ENCODE measurements at regions not wholly inside any gene's neighbourhood (a gene's known extent, or its start where the extent isn't known, plus 50 kb on each side); places are given as distances from the start of the nearest gene placed in this dataset.
"Not testable (repeated sequence)": the region's sequence is repeated elsewhere in the genome, so short reads cannot be mapped to it uniquely, and the experiment has no call there.

GRCh38 chr9:93890436-93890935 lies 64.7 kb downstream of the BARX1 start:
- Histone ChIP-seq H3K27me3 (no peaks in the 10 kb centered on the region; the same call in 1 of the 2 replicates), H3K4me1 (no peaks in the 10 kb centered on the region), H3K4me3 (ENCODE audit: low read depth, low read length) (no peak overlapping the region), H3K36me3 (no peaks in the 10 kb centered on the region), H3K9me3 (no peaks in the 10 kb centered on the region)
- no peak for TF ChIP-seq CTCF (IDR thresholded peaks at IDR 0.05; ENCODE audit: low read depth, low read length)
- no peak for DNase-seq

GRCh38 chr9:93886911-93887310 lies 68.2 kb downstream of the BARX1 start:
- no peak for DNase-seq
- H3K4me3 ChIP-seq (ENCODE audit: low read depth, low read length), result no peak overlapping the region
- TF ChIP-seq CTCF (IDR thresholded peaks at IDR 0.05; ENCODE audit: low read depth, low read length), result no peak

GRCh38 chr9:93884808-93885207 lies 70.3 kb downstream of the BARX1 start:
- no peaks in the 10 kb centered on the region for H3K36me3 ChIP-seq
- H3K4me3 ChIP-seq (ENCODE audit: low read depth, low read length), result no peak overlapping the region
- H3K4me1 ChIP-seq, result no peaks in the 10 kb centered on the region
- H3K9me3 ChIP-seq, result no peaks in the 10 kb centered on the region
- H3K27me3 ChIP-seq, result no peaks in the 10 kb centered on the region; the same call in 1 of the 2 replicates
- no peak for TF ChIP-seq CTCF (IDR thresholded peaks at IDR 0.05; ENCODE audit: low read depth, low read length)
- no peak for DNase-seq

More at GRCh38 chr9:93886911-93887310, 68.2 kb downstream of the BARX1 start:
- Histone ChIP-seq H3K9me3 (no peaks in the 10 kb centered on the region), H3K4me1 (no peaks in the 10 kb centered on the region), H3K27me3 (no peaks in the 10 kb centered on the region; the same call in 1 of the 2 replicates), H3K36me3 (no peaks in the 10 kb centered on the region)

- not testable (repeated sequence) for H3K9me3 ChIP-seq; H3K4me1 ChIP-seq; H3K27me3 ChIP-seq; DNase-seq; H3K36me3 ChIP-seq; H3K4me3 ChIP-seq (ENCODE audit: low read depth, low read length)
Measured at GRCh38 chr9:93879662-93880407, 75.3 kb downstream of the BARX1 start.

- Histone ChIP-seq H3K9me3 (no peaks in the 10 kb centered on the region), H3K36me3 (no peaks in the 10 kb centered on the region), H3K4me1 (no peaks in the 10 kb centered on the region), H3K4me3 (ENCODE audit: low read depth, low read length) (no peak overlapping the region), H3K27me3 (no peaks in the 10 kb centered on the region)
- no peak for TF ChIP-seq CTCF (IDR thresholded peaks at IDR 0.05; ENCODE audit: low read depth, low read length)
- no peak for DNase-seq
Measured at GRCh38 chr9:93875330-93875729, 79.8 kb downstream of the BARX1 start.

- no peaks in the 10 kb centered on the region for H3K4me1 ChIP-seq
- no peak for TF ChIP-seq CTCF (IDR thresholded peaks at IDR 0.05; ENCODE audit: low read depth, low read length)
- no peaks in the 10 kb centered on the region for H3K9me3 ChIP-seq
- no peaks in the 10 kb centered on the region for H3K27me3 ChIP-seq
- no peak for DNase-seq
- no peaks in the 10 kb centered on the region for H3K36me3 ChIP-seq
- H3K4me3 ChIP-seq (ENCODE audit: low read depth, low read length), result no peak overlapping the region
Measured at GRCh38 chr9:93874242-93874641, 80.9 kb downstream of the BARX1 start.

All from BE2C (cell line).